Fibroblast of mammary gland (primary cell): ENCODE measurements at regions not wholly inside any gene's neighbourhood (a gene's known extent, or its start where the extent isn't known, plus 50 kb on each side); places are given as distances from the start of the nearest gene placed in this dataset.
"Not testable (repeated sequence)": the region's sequence is repeated elsewhere in the genome, so short reads cannot be mapped to it uniquely, and the experiment has no call there.

Experiments used
- DNase-seq: peaks from one replicate; pipeline ENCODE4 v3.0.0-alpha.2; 2010; ENCODE audit warnings: low read depth
- H3K4me3 ChIP-seq: 2 replicates; pipeline ENCODE4 v1.5.1; 2011; ENCODE audit warnings: low read depth, mild to moderate bottlenecking, low read length, moderate library complexity; ENCODE audit not compliant: control insufficient read depth
- CTCF ChIP-seq: conservative IDR thresholded peaks from 2 replicates; pipeline ENCODE4 v1.5.1; 2011; ENCODE audit warnings: low read depth, low read length, inconsistent platforms; ENCODE audit not compliant: control insufficient read depth, insufficient read depth

GRCh38 chr19:30812099-30812678 is 440.0 kb downstream of the ZNF536 start:
- DNase-seq, result no peak
- H3K4me3 ChIP-seq, result no peak overlapping the region
- no peak for TF ChIP-seq CTCF

GRCh38 chr19:30811397-30812098 is 439.4 kb downstream of the ZNF536 start:
- DNase-seq, result no peak
- TF ChIP-seq CTCF, result no peak

GRCh38 chr19:30810726-30811125 is 438.5 kb downstream of the ZNF536 start:
- TF ChIP-seq CTCF, result no peak
- no peak overlapping the region for H3K4me3 ChIP-seq
- DNase-seq, result no peak

More at GRCh38 chr19:30811397-30812098, 439.4 kb downstream of the ZNF536 start:
- no peak overlapping the region for H3K4me3 ChIP-seq

GRCh38 chr19:30807278-30807677 is 435.1 kb downstream of the ZNF536 start:
- TF ChIP-seq CTCF, result no peak
- no peak overlapping the region for H3K4me3 ChIP-seq
- no peak for DNase-seq

DNA sequence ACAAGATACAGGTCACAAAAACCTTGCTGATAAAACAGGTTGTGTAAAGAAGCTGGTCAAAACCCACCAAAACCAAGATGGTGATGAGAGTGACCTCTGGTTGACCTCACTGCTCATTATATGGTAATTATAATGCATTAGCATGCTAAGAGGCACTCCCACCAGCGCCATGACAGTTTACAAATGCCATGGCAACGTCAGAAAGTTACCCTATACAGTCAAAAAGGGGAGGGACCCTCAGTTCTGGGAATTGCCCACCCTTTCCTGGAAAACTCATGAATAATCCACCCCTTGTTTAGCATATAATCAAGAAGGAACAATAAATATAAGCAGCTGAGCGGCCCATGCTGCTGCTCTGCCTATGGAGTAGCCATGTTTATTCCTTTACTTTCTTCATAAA is 434.1 kb downstream of the ZNF536 start:
- no peak for DNase-seq
- no peak for TF ChIP-seq CTCF
- no peak overlapping the region for H3K4me3 ChIP-seq

DNA sequence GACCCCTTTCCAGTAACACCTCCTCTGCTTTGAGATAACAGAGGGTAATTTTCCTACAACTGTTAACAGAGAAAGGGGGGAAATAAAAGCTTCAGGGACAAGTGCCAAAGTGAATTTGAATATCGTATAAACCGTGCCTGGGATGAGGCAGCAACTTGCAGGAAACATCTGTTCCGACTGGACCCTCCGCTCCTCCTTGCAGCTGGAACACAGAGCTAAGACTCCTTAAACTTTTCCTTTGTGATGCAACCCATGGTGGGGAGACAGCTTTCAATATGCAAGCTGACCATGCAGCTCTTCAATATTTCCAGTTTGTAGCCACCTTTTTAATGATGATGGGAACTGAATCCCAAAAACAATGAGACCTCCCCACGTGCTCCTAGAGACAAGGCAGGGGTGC is 432.6 kb downstream of the ZNF536 start:
- H3K4me3 ChIP-seq, result no peak overlapping the region
- no peak for DNase-seq
- no peak for TF ChIP-seq CTCF

- not testable (repeated sequence) for DNase-seq, H3K4me3 ChIP-seq
Measured at GRCh38 chr19:30804333-30804732, 432.1 kb downstream of the ZNF536 start.
